GM18505 (cell line): ENCODE measurements at regions not wholly inside any gene's neighbourhood (a gene's known extent, or its start where the extent isn't known, plus 50 kb on each side); places are given as distances from the start of the nearest gene placed in this dataset.

ENCODE experiments used
- ATAC-seq: cut with Tn5 transposase; IDR thresholded peaks from one replicate; pipeline ENCODE4 v1.9.1; 2021; ENCODE audit not compliant: unreplicated experiment
- POLR2A ChIP-seq: IDR thresholded peaks from 4 replicates; pipeline ENCODE4 v1.6.1; 2011; ENCODE audit warnings: borderline replicate concordance; ENCODE audit not compliant: insufficient read depth, insufficient read length; ENCODE audit errors: extremely low read depth

DNA sequence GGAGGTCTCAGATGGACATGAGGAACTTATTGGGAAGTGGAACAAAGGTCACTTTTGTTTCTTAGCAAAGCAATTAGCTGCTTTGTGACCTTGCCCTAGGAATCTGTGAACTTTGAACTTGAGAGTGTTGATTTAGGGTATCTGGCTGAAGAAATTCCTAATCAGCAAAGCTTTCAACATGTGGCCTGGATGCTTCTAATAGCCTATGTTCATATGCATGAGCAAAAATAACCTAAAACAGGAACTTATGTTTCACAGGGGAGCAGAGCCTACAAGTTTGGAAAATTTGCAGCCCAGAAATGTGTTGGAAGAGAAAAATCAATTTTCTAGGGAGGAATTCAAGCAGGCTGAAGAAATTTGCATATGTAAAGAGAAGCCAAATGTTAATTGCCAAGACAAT lies 405.8 kb upstream of the SALL3 start:
- no peak for ATAC-seq
- TF ChIP-seq POLR2A = no peak

DNA sequence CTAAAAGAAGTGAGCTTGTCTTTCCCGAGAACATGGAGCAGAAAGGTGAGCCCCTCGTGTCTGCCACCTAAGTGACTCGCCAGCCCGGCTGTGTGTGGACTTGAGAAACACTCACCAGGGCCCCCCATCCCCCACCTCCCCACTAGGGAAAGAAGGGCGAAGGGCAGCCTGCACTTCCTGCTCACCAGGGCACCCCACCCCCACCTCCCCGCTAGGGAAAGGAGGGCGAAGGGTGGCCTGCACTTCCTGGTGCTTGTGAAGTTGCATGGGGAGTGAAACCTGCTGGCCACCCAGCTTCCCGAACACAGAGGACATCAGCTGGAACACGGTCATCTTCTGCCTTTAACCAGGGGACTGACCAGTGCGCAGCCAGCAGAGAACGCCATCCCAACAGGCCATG lies 402.7 kb upstream of the SALL3 start:
- ATAC-seq = no peak
- no peak for TF ChIP-seq POLR2A

DNA sequence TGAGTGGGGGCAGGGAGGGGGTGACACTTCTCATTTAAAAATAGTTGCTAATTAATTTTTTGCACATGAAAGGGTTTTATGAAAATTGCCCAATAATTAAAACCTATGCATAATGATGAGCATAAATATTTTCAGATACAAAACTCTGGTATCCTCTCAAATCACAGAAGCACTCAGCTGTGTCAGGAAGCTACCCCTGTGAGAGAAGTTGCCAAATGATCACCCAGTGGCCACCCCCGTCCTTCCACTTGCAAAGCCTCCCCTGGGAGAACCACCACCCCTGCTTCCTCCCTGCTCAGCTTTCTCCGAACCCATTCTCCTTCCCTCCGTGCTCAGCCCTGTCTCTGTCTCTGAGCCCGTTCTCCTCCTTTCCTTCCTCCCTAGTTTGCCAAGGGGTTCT lies 400.2 kb upstream of the SALL3 start:
- ATAC-seq = no peak
- TF ChIP-seq POLR2A = no peak

DNA sequence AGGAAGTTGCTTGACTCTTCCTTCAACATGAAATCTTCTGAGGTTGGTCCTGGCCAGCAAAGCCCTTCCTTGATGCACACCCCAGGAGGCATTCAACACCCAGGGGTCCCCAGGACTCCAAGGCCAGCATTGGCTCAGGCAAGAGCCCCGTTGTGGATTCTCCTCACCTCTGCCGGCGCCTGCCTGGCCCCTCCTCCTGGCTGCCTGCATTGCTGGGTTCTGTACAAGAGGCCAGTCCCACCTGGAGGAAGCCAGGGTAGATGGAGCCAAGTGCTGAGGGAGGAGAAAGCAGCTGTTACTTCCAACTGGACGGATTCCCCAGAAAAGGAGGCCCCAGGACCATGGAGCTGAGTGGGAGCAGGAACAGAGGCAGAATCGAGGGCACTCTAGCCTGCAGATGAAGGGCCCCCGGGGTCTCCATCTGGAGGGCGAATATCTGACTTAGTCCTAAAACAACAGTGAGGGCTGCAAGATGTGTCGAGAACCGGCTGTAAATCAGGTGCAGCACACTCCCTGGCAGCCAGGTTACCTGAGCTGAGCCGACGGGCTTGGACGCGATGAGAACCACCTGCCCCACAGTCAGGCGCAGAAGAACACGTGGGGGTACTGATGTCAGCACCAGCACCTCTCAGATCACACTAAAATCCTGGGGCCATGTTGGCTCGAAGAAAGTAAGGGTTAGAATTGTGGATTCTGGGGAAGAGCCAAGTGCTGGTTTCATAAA lies 399.6 kb upstream of the SALL3 start:
- TF ChIP-seq POLR2A = no peak
- no peak for ATAC-seq

DNA sequence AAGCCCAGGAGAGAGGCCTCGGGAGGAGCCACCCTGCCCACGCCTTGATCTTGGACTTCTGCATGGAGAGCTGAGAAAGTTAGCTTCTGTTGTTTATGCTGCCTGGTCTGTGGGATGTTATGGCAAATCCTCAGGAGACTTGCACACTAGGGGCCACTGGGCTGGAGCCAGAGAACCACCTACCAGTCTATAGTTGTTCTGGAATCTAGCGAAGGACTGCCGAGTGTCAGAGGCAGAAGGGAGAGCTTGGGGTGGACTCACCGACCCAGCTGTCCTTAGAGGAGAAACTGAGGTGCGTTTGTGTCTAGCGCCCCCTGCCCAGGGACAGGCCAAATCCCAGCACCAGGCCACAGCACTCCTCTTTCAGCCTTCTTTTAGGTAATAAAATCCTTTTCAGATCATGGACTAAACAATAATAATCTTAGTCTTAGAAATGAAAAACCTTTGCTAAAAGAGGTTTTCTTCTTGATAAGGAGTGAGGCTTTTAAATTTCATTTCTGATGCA lies 398.7 kb upstream of the SALL3 start:
- no peak for ATAC-seq
- no peak for TF ChIP-seq POLR2A

DNA sequence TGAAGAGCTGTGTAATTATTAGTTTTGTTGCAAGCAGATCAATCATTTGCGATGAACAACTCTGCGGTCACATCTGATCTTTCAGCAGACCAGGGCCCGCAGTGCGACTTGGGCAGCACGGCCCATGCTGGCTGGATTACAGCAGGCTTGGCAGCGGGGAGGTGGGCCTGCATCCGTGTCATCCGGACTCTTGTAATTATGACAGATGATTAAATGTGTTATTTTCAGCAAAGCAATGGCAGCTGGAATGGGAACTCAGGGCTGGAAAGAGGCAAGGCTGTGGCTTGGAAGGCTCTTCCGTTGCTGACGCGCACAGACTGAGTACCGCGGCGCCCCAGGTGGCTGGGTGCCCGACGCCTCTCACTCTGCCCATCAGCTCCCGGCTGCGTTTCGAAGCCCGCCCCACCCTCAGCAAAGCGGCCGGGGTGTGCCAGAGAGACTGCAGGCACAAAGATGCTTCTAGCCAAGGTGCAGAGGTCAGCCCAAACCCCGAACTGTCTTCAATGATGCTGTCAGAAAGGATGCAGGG lies 397.4 kb upstream of the SALL3 start:
- no peak for TF ChIP-seq POLR2A
- ATAC-seq = no peak

DNA sequence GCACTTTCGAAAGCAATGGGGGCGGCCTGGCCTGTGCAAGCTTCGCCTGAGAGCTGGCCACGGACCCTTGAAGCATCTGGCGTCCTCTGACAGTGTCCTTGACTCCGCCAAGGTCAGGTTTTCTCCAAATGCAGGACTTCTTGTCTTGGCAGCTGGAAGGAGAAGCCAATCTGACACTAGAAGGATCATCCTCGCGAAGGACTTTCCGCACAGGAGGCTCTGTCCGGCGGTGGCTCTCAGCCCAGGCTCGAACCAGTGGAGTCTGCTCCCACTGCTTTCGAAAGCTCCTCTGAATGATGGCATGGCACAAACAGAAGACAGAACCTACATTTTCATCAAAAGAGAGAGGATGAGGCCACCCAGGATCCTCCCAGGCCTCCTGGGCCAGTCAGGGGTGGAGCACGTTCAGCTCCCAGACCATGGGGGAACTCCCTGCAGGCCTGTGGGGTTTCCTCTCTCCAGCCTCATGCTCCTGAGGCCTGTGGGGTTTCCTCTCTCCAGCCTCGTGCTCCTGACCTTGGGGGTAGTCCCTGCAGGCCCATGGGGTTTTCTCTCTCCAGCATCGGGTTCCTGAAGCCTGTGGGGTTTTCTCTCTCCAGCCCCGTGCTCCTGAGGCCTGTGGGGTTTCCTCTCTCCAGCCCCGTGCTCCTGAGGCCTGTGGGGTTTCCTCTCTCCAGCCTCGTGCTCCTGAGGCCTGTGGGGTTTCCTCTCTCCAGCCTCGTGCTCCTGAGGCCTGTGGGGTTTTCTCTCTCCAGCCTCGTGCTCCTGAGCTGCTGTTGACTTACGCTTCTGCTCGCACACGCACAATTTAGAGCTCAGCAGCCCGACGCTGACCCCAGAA lies 396.5 kb upstream of the SALL3 start:
- no peak for TF ChIP-seq POLR2A
- no peak for ATAC-seq

DNA sequence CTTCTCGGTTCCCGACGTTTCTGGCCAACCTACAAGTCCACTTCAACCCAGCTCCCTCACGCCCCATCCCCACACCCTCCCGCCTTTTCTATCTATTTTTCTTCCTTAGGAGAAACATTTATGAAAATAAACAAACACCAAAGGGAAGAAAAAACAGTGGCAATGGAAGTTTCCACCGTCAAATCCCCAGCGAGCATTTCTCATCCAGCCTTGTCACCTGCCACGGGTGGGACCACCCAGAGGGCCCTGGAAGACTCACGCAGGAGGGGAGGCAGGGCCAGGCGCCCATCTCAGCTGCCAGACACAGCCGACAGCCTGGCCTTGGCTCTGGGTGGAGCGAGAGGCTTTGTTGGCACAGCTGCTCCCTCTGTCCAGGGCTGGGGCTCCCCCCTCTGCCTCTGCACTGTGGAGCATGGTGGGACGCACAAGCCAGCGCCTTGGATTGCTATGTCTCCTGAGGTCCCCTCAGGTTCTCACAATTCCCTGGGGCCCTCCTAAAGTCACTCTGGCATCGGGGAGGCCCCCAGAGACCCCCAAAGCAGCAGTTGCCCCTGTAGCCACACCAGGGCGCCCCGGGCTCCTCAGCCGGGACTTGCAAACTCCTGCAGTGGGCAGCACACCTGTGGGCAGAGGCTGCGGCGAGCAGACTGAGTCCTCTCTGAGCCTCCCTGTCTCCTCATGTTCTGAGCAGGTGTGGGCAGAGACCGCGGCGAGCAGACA lies 395.7 kb upstream of the SALL3 start:
- ATAC-seq = no peak
- TF ChIP-seq POLR2A = no peak

DNA sequence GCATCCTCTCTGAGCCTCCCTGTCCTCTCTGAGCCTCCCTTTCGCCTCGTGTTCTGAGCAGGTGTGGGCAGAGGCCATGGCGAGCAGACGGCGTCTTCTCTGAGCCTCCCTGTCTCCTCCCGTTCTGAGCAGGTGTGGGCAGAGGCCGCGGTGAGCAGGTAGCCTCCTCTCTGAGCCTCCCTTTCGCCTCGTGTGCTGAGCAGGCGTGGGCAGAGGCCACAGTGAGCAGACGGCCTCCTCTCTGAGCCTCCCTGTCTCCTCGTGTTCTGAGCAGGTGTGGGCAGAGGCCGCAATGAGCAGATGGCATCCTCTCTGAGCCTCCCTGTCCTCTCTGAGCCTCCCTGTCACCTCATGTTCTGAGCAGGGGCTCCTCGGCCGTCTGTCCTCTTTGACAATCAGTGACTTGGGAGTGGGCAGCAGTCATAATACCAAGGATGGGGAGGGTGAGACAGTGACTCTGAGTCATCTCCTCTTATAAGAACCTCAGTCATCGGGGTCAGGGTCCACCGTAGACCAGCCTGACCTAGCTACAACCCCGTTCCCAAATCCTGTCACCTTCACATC lies 395.1 kb upstream of the SALL3 start:
- no peak for TF ChIP-seq POLR2A
- no peak for ATAC-seq

DNA sequence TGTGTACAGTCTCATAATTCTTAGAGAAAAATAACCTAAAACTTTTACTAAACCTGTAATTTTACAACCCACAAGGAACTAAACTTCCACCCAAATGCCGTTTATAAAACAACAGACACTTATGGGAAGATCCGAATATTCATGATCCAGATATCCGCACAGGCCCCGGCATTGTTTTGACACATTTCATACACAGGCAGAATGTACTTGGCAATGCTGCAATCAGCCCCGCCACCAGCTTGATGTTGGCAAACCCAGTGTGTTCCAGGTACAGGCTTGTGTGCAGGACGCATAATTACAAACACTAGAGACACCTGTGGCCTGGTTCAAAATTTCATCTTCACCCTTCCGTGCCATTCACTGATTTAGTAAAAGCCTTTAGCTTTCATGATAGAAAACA lies 393.0 kb upstream of the SALL3 start:
- TF ChIP-seq POLR2A = no peak
- no peak for ATAC-seq

DNA sequence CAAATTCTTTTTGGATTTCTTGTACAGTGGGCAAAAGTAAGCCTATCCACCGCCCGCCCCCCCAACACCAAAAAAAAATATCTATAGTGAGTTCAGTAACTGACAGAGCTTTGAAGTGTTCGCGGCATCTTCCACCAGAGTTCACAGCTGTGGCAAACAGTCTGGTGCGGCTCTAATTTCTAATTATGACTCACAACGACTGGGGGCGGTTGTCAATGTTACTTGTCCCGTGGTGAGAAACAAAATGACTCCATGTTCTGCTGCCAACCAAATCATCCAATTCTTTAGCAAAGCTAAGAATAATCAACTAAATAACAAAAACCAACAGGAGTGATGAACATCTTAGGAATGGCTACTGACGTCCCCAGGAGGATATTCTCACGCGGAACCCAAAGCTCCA lies 392.5 kb upstream of the SALL3 start:
- ATAC-seq = no peak
- no peak for TF ChIP-seq POLR2A

DNA sequence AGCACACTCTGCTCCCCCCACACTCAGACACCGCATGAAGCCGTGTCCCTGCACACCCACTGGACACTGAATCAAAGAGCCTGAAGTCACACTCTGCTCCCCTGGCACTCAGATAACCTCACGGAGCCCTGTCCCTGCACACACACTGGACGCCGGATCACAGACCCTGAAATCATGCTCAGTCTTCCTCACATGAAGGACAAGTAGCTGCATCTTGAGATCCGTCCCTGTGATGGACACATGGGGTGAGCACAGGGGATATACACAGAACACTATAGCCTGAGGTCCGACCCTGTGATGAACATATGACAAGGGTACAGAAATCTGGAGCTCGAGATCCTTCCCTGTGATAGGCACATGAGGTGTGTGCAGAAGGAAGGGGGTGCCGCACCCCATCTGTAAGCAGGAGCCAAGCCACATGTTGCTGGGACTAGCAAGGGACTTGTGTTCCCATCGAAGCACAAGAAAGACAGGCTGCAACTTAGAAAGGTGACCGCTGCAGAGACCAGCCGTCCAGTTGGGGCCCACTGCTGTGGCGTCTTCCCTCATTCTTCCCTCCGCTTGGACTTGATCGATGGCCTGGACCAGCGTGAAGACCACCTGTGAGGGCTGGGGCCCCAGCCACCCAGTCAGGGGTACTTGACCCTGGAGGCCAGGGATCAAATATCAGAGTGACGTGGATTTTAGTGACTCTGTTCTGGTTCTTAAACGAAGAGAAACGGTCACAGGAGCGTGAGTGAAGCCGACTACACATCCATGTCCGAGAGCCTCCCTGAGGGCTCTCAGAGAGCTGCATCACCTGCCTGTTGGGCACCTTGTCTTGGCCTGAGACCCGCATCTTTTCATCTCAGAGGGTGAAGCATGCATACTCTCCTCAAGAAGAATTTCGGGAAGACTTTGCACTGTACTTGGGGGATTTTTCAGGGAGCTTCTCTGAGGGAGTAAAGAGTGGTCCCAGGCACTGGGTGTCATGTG lies 391.7 kb upstream of the SALL3 start:
- no peak for ATAC-seq

More for the DNA sequence above, 391.7 kb upstream of the SALL3 start:
- TF ChIP-seq POLR2A = no peak
